Frontal cortex (tissue), 3 donors: ENCODE measurements at regions not wholly inside any gene's neighbourhood (a gene's known extent, or its start where the extent isn't known, plus 50 kb on each side); places are given as distances from the start of the nearest gene placed in this dataset.
A peak's percentile ranks its signal among the peaks of the same experiment; 100 is the strongest.
"Not testable (repeated sequence)": the region's sequence is repeated elsewhere in the genome, so short reads cannot be mapped to it uniquely, and the experiment has no call there.

Source experiments
- DNase-seq, 2 donors: peaks; one replicate each; pipeline ENCODE4 v3.0.0; 2012; ENCODE audit warnings: low spot score in 2 of 2
- FAIRE-seq: peaks from 2 replicates; lab custom pipeline; 2012; peaks lifted over from hg19 to GRCh38; lab: Jason Lieb, UNC
- donor health status: control.
- donor health status: control.
- donor health status: control.

DNA sequence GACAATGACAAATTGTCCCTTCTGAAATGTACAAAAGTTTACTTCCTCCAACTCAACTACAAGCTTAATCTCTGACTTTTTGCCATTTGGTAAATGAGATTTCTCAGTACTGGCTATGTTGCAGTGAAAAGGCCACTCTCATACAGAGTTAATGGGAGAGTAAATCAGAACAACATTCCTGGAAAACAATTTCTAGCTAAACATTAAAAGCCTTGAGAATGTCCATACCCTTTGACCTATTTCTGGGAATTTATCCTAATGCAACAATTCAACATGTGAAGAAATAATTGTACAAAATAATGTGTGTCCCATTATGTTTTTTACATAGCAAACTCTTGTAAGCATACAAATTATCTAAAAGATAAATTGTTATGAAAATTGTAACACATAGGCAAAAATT is 56.3 kb upstream of the SPEF2 start:
- DNase-seq (no peak), FAIRE-seq (no peak)

DNA sequence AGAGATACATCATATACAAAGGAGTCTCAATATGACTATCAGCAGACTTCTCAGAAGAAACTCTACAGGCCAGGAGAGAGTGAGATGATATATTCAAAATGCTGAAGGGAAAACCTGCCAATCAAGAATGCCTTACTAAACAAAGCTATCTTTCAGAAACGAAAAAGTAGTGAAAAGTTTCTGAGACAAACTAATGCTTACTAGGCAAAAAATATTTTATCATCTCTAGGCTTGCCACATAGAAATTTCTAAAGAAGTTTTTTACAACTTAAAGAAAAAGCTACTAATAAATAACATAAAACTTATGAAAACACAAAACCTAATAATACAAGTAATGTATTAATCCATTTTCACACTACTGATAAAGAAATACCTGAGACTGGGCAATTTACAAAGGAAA is 59.9 kb upstream of the SPEF2 start:
- no peak for FAIRE-seq
- DNase-seq = no peak

DNA sequence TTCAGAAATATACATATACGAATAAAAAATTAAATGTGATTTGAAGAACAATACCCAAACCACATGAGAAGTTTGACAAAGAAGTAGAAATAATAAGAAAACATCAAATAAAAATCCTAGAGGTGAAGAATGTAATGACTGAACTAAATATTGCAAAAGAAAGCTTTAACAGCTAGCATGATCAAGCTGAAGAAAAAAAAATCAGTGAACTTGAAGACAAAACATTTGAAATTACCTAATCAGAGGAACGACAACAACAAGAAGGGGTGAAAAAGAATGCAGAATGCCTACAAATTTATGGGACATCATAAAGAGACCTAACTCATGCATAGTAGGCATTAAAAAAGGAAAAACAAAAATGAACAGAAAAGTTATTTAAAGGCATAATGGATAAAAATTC is 60.5 kb upstream of the SPEF2 start:
- FAIRE-seq = peak; percentile 34

DNA sequence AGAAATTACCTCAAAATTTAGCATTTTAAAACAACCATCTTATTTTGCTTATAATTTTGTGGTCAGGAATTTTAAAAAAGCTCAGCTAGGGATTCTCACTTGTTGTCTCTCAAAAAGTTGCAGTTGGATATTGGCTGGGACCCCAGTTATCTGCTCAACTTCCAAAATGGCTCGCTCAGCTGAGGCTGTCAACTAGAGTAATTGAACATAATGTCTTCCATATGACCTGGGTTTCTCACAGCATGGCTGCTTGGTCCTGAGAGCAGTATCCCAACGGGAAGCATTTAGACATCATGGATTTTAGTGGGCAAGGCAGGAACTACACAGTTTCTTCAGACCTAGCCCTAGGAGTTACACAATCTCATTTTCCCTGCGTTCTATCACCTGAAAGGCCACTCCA is 63.6 kb upstream of the SPEF2 start:
- FAIRE-seq = no peak
- no peak for DNase-seq

More for the DNA sequence above, 60.5 kb upstream of the SPEF2 start:
- DNase-seq = no peak

DNA sequence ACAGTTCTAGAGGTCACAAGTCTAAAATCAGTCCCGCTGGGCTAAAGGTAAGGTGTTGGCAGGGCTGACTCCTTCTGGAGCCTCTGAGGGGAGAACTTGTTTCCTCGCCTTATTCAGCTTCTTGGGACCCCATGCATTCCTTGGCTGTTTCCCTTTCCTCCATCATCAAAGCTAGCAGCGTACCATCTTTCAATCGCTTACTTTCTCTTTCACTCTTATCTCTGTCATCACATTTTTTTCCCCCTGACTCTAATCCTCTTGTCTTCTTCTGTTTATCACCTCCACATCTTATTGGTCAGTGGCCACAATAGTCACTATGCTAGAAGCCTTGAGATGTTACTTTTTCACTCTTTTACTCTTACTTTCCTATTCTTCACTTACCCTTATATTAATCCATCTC is 72.5 kb upstream of the SPEF2 start:
- FAIRE-seq (no peak), DNase-seq (no peak)

DNA sequence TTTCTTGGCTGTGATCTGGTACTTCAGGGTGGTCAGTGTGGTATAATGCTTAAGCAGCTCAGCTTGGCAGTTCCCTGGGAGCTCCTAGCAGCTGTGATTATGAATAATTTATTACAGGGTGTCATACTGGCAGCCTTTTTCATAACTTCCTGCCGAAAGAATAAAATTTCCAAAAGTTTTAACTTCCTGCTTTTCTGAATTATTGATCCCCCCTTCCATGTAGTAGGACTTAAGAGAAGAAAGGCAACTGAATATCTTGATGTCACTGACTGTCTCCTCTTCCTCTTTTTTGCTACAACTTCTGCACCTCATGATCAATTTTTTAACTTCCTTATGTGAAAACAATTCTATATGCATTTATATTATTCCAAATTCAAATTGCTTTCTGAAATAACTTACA is 74.3 kb upstream of the SPEF2 start:
- FAIRE-seq (no peak), DNase-seq (no peak)

DNA sequence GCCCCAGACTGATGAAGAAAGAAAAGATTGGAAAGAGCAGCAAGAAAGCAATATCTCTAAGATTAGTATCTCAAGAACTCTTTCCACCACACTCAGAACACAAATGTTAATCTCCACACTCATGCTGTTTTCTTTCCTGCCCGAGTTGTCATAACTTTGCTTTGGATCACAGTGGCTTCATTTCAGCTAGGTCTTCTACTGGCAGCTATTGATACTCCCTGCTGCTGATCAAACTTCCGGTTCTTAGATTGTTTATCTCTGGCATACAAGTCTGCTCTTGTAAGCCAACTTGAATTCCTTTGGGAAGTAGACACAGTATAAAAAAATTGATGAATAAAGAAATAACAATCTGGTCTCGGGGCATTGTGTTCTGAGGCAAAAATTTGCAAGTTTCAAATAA is 77.7 kb upstream of the SPEF2 start:
- DNase-seq = no peak
- FAIRE-seq = no peak

DNA sequence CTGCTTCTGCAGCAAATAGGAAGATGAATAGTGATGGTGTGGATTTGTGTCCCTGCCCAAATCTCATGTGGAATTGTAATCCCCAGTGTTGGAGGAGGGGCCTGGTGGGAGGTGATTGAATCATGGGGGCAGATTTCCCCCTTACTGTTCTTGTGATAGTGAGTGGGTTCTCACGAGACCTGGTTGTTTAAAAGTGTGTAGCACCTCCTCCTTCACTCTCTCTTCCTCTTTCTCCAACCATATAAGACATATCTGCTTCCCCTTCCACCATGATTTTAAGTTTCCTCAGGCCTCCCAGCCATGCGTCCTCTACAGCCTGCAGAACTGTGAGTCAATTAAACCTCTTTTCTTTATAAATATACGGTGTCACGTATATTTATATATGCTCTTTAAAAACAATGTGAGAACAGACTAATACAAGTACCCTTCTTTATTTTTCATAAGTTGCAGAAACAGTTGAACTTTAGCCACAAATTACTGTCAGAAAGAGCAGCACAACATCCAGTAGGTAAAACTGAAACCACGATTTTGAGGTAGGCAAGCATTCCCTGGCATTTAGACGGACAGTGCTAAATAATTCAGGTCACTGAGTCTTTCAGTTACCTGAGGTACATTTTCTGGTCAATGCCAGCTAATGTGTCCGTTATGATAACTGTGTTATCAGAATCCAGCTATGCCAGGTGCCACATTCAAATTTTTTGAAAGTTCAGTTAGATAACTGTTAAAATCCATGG is 79.3 kb upstream of the SPEF2 start:
- no peak for FAIRE-seq
- DNase-seq = no peak

DNA sequence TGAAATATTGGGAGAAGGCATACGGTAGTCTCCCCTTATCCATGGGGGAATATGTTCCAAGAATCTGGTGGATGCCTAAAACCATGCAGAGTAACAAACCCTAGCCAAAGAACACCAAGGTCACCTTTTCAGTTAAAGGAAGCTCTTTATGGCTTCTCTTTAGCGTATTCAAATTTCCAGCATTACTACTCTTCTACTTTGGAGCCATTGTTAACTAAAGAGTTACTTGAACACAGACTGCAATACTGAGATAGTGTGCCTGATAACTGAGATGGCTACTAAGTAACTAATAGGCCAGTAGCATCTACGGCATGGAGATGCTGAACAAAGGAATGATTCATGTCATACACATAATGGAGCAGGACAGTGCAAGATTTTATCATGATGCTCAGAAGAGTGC is 84.5 kb upstream of the SPEF2 start:
- FAIRE-seq (no peak), DNase-seq (no peak)

DNA sequence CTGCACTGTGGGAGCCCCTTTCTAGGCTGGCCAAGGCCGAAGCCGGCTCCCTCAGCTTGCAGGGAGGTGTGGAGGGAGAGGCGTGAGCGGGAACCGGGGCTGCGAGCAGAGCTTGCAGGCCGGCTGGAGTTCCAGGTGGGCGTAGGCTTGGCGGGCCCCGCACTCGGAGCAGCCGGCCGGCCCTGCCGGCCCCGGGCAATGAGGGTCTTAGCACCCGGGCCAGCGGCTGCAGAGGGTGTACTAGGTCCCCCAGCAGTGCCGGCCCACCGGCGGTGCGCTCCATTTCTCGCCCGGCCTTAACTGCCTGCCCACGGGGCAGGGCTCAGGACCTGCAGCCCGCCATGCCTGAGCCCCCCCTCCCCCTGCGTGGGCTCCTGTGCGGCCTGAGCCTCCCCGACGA is 86.1 kb upstream of the SPEF2 start:
- FAIRE-seq, DNase-seq: not testable (repeated sequence)

DNA sequence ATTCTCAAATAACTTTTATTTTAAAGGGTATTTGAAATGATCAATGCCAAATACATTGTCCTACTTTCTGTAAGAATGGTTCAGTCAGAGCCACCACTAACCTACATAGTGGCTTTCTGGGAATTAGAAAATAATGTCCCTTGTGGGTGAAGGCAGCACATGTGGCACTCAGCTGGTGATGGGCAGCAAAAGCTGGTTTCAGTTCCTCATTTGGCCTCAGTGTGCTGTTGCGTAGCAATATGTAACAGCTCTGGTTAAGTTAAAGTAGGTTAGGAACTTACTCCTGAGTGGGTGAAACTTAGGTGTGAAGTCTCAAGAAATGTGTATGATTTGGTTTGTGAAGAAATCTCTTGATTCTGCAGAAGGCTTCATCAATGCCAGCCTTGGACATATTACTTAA is 99.6 kb upstream of the SPEF2 start:
- DNase-seq (no peak), FAIRE-seq (no peak)

DNA sequence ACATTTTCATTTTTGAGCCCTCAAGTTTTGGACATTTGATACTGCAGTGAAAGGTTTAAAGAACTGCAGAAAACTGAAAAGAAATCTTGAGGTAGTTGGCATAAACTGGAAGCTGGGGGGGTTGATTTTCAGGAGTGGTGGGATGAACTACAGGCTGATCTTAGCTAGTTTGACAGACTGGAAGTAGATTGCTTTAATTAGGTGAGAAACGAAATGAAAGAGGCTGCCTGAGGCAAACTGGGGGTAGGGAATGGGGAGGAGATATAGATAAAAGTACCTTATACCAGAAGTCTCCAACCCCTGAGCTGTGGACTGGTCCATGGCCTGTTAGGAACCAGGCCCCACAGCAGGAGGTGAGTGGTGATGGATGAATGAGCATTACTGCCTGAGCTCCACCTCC is 101.4 kb upstream of the SPEF2 start:
- DNase-seq (no peak), FAIRE-seq (no peak)

DNA sequence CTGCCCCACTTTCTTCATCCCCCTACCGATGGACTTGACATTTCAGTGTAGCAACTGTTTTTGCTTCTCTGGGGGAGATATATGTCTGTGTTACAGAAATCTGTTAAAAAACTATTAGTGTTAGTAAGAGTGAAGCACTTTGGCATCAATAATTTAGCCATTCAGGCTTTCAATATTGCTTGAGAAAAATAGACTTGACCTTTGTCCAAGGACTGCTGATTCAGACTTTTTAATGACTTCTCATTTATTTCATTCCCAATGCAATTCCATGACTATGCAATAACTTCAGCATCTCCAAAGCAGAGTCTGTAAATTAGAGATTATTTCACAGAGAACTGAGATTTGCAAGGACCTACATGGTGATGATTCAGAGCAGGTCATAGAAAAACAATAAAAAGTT is 104.1 kb upstream of the SPEF2 start:
- no peak for DNase-seq
- no peak for FAIRE-seq

DNA sequence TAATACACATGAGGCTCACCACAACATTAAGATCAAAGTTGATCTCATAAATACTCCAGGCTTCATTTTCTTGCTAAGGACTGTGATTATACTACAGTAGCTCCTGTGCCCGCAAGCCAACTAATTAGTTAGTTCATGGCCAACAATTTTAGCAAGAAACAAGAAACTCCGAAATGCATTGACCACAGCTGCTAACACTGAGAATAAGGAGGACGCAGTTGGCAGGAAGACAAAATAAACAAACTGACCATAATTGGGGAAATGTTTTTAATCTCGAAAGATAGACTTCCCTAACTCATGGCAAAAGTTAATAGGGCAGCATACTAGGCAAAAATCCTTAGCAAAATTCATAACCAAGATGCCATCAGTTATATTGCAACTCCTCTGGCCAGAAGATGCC is 115.5 kb upstream of the SPEF2 start:
- FAIRE-seq = no peak

DNA sequence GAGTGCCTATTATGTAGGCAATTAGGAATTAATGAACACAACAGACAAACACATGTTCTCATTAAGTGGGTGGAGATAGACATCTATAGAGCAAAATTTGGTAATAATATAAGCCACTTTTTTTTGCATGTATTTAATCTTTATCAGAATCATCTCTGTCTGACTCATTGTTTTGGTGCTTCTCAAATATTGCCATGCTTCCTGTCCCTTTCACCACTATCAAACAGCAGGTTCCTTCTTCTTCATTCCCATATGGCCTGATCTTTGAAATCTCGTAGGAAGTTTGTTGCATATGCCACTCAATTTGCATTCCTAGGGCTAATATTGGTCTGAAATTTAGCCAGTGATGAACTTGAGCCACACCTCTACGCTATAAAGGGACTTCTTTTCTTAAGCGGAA is 128.9 kb upstream of the SPEF2 start:
- DNase-seq (no peak), FAIRE-seq (no peak)

More for the DNA sequence above, 115.5 kb upstream of the SPEF2 start:
- DNase-seq = no peak

DNA sequence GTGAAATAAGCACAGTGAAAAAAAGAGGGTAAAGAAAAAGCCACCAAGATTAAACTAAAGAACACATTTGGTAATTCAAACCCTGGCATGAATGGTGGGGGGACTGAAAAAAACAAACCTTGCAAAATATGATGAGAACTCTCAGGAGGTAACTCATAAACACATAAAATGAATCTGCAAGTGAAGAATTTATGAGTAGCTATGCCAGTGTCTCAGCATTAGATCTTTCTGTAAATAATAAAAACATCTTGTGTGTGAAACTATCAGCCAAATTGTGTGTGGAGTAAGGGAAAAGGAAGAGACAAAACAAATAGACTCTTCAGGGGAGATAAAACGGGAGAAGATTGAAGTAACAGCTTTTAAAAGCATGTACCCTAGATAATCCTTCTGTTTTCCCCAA is 129.6 kb upstream of the SPEF2 start:
- no peak for FAIRE-seq
- DNase-seq = no peak

DNA sequence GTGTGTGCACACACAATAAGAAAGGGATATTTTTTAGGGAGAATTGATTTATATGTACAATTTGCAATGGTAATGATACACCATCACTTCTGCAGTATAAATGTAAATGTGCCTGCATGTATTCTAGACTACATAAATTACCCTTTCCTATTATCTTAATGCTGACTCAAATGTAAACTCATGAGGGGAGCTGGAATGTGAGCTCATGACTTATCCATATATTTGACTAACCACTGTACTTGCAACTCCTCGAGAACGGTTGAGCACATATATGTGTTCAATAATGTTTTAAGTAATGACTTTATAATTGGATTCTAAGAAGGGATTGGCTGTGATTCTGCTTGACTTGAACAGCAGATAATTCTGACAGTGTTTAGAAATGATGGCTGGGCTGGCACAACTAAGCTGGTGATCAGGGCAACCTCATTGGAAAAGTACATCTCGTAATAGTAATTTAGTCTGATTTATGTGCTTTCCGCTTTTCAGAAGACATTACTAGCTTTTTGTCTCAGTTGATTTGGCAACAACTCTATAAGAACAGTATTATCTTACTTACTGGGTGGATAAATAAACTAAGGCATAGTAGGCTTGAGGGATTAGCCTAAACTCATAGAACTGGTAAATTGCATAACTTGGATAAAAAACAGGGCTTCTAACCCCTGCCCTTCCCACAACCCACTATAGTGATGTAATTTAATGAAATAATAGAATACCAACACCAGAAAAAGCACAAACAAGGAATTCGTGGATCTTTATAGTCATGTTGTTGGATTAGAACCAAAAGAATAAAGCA is 130.2 kb upstream of the SPEF2 start:
- FAIRE-seq (no peak), DNase-seq (no peak)

DNA sequence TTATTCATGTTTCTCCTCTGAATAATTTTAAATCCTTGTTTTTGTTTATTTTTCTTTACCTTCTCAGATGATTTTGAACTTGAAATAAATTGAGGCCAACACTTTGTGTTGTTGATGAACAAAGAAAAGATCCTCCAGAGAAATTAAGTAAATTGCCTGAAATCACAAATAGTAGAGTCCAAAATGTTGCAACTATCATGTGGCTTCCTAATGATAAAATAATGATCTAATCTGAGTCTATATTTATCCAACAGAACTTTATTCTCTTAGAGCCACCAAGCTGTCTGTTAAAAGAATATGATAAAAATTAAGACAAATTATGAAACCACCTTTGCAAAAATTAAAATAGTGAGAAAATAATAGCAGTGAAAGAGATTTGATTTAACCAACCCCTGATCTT is 132.2 kb upstream of the SPEF2 start:
- FAIRE-seq = no peak
- DNase-seq = no peak

DNA sequence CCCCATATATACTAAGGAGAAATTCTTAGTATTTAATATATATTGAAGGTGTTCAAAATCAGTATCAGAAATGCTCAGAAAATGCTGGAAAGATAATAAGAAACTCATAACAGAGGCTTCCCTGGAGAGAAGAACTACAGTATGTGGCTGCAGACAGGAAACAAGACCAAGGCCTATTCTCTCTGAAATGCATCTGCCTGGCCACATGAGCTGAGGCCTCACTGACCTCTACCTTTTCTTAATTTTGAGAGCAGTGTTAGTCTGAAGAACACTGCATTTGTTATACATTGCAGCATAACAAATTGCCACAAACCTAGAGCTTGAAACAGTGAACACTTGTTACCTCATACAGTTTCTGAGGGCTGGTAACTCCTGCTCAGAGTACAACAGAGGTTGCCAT is 133.4 kb upstream of the SPEF2 start:
- FAIRE-seq (no peak), DNase-seq (no peak)

DNA sequence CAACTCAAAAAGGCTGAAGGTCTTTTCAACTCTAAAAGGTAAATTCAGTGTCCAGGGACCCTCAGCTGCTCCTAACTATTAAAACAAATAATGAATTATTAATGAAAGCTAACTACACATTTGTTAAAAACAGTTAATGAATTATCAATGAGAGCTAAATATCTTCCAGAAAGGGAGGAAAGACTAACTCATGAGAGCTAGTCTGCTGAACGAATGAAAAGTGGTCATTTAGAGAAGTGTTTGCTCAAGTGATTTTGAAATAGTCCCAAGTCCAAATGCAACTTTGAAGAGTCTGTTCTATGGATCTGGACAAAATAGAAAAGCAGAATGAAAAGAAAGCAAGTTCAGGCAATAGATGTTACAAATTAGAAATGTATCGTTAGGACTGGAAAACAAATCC is 133.9 kb upstream of the SPEF2 start:
- FAIRE-seq = no peak
- DNase-seq = no peak

DNA sequence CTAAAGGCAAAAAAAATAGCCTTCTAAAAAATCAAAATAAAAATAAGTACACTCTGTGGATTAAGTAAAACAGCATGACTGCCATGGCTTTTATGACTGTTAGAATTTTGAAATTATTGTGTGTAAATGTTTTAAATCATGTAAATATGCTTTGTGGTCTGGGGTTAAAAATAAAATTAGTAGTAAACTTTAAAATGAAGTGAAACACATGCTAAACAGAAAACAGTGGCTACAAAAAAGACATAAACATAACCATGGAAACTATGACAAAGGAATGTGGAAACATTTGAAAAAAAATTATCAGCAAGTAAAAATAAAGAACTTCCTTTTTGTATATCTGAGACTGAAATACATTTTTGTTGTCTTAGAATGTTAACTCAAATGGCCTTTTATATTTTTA is 134.5 kb upstream of the SPEF2 start:
- FAIRE-seq (no peak), DNase-seq (no peak)
